HAP-1 (cell line): ENCODE measurements at regions not wholly inside any gene's neighbourhood (a gene's known extent, or its start where the extent isn't known, plus 50 kb on each side); places are given as distances from the start of the nearest gene placed in this dataset.

Experiments
- DNase-seq, 2 experiments: peaks; one replicate each; pipeline ENCODE4 v3.0.0-alpha.2; 2016 to 2020; ENCODE audit warnings: low spot score in 2 of 2
- H3K27me3 ChIP-seq: fragments of 250-450 bp; sonication (Bioruptor Pico); 2 replicates; pipeline ENCODE4 v1.5.1; 2020; ENCODE audit warnings: low read depth, mild to moderate bottlenecking, moderate library complexity
- H3K36me3 ChIP-seq: fragments of 250-450 bp; sonication (Bioruptor Pico); replicated peaks from 2 replicates; pipeline ENCODE4 v1.5.1; 2020; ENCODE audit warnings: mild to moderate bottlenecking
- H3K4me1 ChIP-seq: fragments of 250-450 bp; sonication (Bioruptor Pico); 2 replicates; pipeline ENCODE4 v1.5.1; 2020; ENCODE audit warnings: mild to moderate bottlenecking
- H3K4me3 ChIP-seq: fragments of 250-450 bp; sonication (Bioruptor Pico); 2 replicates; pipeline ENCODE4 v1.5.1; 2020; ENCODE audit warnings: mild to moderate bottlenecking, moderate library complexity
- H3K9me3 ChIP-seq: fragments of 250-450 bp; sonication (Bioruptor Pico); 2 replicates; pipeline ENCODE4 v1.5.1; 2020; ENCODE audit warnings: mild to moderate bottlenecking, moderate library complexity
- in situ Hi-C: fragments of 300-500 bp; cut with MboI; formaldehyde crosslinking; loops from 3 replicates; pipeline ENCODE4 v1.14.3; 2020; ENCODE audit warnings: low sequenced_read_pairs, inconsistent platforms, mixed read lengths

DNA sequence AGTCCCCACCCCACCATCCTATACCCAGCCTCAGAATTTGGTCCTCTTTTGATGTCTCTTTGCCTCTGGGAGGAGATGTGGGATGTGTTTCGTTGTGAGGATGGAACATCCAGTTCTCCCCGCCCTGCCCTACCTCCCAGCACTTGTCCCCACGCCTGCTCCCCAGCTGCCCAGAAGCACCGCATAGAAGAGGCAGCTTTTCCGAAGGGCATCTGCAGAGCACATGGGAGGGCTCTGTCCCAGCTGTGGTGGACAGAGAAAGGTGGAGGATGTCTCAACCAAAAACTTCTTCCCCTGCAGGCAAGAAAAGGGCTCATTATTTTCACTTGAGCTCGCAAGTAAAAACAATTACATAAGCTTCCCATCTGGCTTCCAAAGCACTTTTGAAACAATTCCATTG lies 302.6 kb downstream of the PCNX1 start:
- DNase-seq, result no peak
- H3K4me1 ChIP-seq, result no peaks in the 10 kb centered on the region
- in situ Hi-C loops, result no loop called here
- no peaks in the 10 kb centered on the region for H3K27me3 ChIP-seq
- H3K36me3 ChIP-seq, result no peaks in the 10 kb centered on the region
- H3K9me3 ChIP-seq, result no peaks in the 10 kb centered on the region
- H3K4me3 ChIP-seq, result no peak overlapping the region

DNA sequence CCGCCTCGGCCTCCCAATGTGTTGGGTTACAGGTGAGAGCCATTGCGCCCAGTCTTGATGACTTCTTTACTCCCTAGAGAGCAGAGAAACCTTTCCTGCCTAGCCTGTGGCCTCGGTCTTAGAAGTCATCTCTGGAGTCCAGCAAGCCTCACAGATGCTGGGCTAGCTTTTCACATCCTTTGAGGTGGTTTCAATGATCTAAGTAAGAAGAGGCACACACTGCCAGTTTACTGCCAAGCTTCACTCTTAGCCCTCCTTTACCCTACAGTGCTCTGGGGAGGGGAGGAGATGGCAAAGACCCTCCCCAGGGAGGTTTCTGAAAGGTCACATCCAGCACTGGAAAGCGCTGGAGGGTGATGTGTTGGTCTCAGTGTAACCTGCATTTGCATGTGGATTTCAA lies 304.8 kb downstream of the PCNX1 start:
- Histone ChIP-seq H3K4me1 (no peaks in the 10 kb centered on the region), H3K4me3 (no peak overlapping the region), H3K27me3 (no peaks in the 10 kb centered on the region), H3K9me3 (no peaks in the 10 kb centered on the region), H3K36me3 (no peaks in the 10 kb centered on the region)
- DNase-seq, result no peak
- in situ Hi-C loops, result no loop called here

DNA sequence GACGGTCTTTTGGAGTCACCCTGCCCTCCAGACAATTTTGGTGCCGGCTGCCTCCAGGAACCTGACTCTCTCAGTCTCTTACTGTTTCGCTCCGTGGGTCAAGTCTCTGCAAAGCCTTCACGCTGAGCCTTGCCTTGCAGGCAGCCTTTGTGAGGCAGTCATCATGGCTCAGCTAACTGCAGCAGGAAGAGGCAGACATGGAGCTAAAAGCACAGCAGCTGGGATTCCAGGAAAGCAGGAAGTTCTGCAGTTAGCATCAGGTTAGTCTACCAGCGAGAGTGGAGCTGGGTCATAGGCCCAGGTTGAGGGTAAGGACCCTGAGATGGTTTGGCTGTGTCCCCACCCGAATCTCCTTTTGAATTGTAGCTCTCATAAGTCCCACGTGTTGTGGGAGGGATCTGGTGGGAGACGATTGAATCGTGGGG lies 305.4 kb downstream of the PCNX1 start:
- Histone ChIP-seq H3K27me3 (no peaks in the 10 kb centered on the region), H3K4me1 (no peaks in the 10 kb centered on the region), H3K9me3 (no peaks in the 10 kb centered on the region), H3K36me3 (no peaks in the 10 kb centered on the region), H3K4me3 (no peak overlapping the region)
- in situ Hi-C loops, result no loop called here
- DNase-seq, result no peak

DNA sequence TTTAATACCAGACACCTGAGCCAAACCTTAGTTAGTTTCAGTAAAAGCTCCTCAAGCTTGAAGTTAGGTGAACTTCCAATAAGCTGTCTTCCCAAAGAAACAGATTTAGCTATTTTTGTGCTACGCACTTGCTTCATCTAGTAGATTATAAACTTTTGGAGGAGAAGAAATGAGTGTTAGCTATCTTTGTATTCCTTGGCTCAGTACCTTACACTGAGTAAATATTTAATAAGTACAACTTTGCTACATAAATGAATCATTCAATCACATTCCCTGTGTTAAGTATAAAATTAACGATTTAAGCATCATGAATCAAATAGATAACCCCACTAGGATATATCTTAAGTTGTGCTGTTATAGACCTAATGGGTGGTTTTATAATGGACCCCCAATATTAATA lies 307.0 kb downstream of the PCNX1 start:
- in situ Hi-C loops, result no loop called here
- no peaks in the 10 kb centered on the region for H3K36me3 ChIP-seq
- DNase-seq, result no peak

DNA sequence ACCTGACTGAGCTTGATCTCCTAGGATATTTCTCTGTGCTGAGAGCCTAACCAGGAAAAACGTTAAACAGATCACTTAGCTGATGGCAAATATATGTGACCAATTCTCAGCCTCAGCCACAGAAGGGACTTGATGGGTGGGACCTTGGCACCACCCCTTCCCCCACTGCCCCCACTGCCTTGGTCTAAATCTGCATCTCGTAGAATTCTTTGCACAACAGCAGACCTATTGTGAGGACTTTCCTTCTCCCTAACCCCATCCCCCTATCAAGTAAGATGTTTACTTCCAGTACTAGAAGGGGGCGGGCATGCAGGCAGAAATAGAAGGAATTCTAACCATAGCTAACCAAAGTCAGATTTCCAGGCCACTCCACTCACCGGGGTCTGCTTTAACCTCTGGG lies 313.2 kb downstream of the PCNX1 start:
- Histone ChIP-seq H3K36me3 (no peaks in the 10 kb centered on the region), H3K27me3 (no peaks in the 10 kb centered on the region), H3K9me3 (peaks cover 2% of the 10 kb centered on the region; the same call in 1 of the 2 replicates), H3K4me1 (no peaks in the 10 kb centered on the region), H3K4me3 (no peak overlapping the region)
- no peak for DNase-seq
- in situ Hi-C loops, result no loop called here

More for the DNA sequence above, 307.0 kb downstream of the PCNX1 start:
- H3K4me3 ChIP-seq, result no peak overlapping the region
- H3K4me1 ChIP-seq, result no peaks in the 10 kb centered on the region
- no peaks in the 10 kb centered on the region; the same call in 1 of the 2 replicates for H3K9me3 ChIP-seq
- H3K27me3 ChIP-seq, result no peaks in the 10 kb centered on the region

DNA sequence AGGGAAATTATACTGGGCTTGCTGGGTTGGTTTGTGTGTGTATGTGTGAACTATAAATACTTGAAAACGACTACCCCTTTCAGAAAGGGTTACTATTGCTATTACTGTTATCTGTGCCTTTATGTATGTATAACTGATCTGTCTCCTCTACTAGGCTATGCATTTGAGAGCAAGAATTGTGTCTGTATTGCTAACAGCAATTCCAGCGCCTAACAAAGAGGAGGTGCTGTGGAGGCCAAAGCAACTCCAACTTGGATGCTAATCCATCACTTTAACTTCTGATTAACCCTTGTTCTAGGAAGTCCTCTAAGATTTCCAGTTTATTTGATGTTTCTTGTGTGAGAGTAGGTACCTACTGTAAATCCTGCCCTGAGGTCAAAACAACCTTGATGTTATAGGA lies 313.9 kb downstream of the PCNX1 start:
- Histone ChIP-seq H3K36me3 (no peaks in the 10 kb centered on the region), H3K4me1 (no peaks in the 10 kb centered on the region), H3K9me3 (peaks cover 2% of the 10 kb centered on the region; the same call in 1 of the 2 replicates), H3K4me3 (no peak overlapping the region), H3K27me3 (no peaks in the 10 kb centered on the region)
- in situ Hi-C loops, result no loop called here
- DNase-seq, result no peak

DNA sequence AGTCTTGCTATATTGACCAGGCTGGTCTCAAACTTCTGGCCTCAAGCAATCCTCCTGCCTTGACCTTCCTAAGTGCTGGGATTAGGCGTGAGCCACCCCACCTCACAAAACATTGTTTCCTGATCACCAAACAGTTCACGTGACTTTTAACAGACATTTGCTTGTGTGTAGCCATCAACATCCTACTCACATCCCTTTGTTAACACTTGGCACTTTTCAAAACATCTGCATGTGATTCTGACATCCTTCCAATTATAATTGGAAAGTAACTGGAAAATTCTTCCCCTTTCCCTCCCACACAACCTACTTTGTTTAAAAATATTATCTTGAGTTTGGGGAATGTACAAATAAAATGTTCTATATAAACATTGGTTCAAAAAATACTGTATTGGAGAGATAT lies 317.9 kb downstream of the PCNX1 start:
- Histone ChIP-seq H3K27me3 (no peaks in the 10 kb centered on the region), H3K4me3 (no peak overlapping the region), H3K9me3 (0 out of 2 replicates have a peak, but pooled peaks cover 2% of the 10 kb centered on the region), H3K4me1 (no peaks in the 10 kb centered on the region), H3K36me3 (no peaks in the 10 kb centered on the region)
- in situ Hi-C loops, result no loop called here
- no peak for DNase-seq

DNA sequence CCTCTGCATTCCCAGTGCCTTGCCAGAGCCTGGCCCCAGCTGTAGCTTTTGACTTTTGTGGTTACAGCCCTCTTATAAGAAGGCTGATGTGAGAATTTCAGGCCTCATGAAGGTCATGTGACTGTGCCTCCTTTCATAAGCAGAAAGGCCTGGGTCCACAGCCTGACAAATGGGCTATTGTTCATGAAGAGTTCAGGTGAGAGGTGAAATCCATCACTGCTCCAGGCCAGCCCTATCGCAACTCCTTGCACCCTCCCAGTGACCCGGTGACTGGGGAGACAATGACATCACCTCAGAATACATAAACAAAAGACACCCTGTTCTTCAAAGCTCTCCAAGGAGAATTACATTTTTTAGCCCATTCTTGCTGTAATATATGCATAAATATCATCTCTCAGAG lies 321.5 kb downstream of the PCNX1 start:
- no peak overlapping the region for H3K4me3 ChIP-seq
- H3K36me3 ChIP-seq, result no peaks in the 10 kb centered on the region
- H3K4me1 ChIP-seq, result no peaks in the 10 kb centered on the region
- no peaks in the 10 kb centered on the region for H3K27me3 ChIP-seq
- DNase-seq, result no peak
- in situ Hi-C loops, result no loop called here
- no peaks in the 10 kb centered on the region; the same call in 1 of the 2 replicates for H3K9me3 ChIP-seq

DNA sequence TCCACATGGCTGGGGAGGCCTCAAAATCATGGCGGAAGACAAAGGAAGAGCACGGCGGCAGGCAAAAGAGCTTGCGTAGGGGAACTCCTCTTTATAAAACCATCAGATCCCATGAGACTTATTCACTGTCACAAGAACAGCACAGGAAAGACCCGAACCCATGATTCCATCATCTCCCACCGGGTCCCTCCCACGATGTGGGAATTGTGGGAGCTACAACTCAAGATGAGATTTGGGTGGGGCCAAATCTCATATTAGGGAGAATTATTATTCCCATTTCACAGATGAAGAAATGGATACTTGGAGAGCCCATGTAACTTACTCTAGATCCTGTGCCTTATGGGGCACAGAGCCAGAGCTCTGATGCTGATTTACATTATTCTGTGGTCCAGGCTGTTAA lies 322.6 kb downstream of the PCNX1 start:
- Histone ChIP-seq H3K27me3 (no peaks in the 10 kb centered on the region), H3K9me3 (no peaks in the 10 kb centered on the region; the same call in 1 of the 2 replicates), H3K36me3 (no peaks in the 10 kb centered on the region), H3K4me3 (no peak overlapping the region), H3K4me1 (peaks cover 9% of the 10 kb centered on the region)
- in situ Hi-C loops, result no loop called here
- DNase-seq, result no peak

DNA sequence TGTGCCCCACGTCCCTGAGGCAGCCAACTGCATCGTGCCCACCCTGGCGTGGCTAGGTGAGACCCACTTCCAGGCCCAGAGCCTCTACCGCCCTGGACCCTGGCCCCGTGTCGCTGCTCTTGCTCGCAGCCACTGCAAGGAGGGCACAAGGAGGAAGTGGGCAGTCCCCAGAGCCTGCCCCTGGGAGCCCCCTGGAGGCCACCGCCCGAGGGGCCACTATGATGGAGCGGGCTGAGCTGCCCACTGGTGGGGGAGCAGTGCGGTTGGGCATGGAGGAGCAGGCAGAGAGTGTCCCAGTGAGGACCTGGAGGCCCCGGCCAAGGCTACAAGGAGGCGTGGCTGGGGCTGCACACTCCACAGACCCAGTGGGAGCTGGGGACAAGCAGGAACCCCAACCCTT lies 323.6 kb downstream of the PCNX1 start:
- H3K4me3 ChIP-seq, result no peak overlapping the region
- in situ Hi-C loops, result no loop called here
- H3K4me1 ChIP-seq, result peaks cover 9% of the 10 kb centered on the region
- H3K36me3 ChIP-seq, result no peaks in the 10 kb centered on the region
- no peaks in the 10 kb centered on the region; the same call in 1 of the 2 replicates for H3K9me3 ChIP-seq
- DNase-seq, result no peak
- no peaks in the 10 kb centered on the region for H3K27me3 ChIP-seq

DNA sequence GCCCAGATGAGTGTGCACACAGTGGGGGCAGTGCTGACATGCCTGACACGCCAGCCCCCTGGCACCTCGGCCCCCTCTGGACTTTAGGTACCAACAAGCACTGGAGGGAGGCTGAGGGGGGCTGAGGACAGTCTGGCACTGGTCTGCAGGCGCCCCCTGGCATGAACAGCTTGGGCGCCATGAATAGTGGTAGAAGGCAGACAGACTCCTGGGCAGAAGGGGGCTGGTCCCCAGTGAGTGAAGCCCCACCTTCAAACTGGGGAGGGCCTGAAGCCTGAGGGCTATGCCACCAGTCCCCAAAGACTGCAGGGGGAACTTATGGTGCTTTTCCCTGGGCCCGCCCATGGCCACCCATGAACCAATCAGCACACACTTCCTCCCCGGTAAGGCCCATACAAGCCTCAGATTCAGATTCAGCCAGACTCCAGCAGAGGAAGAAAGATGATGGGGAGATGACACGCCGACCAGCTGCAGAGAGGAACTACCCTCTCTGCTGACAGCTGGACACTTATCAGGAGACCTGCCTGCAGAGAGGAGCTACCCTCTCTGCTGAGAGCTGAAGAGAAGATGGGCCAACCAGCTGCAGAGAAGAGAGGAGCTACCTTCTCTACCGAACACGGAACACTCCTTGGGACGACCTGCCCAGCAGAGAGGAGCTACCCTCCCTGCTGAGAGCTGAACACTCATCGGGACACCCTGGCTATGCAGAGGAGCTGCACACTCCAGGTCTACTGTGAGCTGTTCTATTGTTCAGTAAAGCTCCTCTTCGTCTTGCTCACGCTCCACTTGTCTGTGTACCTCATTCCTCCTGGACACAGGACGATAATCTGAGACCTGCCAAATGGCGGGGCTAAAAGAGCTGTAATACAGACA lies 324.5 kb downstream of the PCNX1 start:
- DNase-seq, result no peak
- H3K36me3 ChIP-seq, result no peaks in the 10 kb centered on the region
- H3K27me3 ChIP-seq, result no peaks in the 10 kb centered on the region
- no peaks in the 10 kb centered on the region; the same call in 1 of the 2 replicates for H3K9me3 ChIP-seq
- no peak overlapping the region for H3K4me3 ChIP-seq
- in situ Hi-C loops, result no loop called here
- H3K4me1 ChIP-seq, result peaks cover 14% of the 10 kb centered on the region

DNA sequence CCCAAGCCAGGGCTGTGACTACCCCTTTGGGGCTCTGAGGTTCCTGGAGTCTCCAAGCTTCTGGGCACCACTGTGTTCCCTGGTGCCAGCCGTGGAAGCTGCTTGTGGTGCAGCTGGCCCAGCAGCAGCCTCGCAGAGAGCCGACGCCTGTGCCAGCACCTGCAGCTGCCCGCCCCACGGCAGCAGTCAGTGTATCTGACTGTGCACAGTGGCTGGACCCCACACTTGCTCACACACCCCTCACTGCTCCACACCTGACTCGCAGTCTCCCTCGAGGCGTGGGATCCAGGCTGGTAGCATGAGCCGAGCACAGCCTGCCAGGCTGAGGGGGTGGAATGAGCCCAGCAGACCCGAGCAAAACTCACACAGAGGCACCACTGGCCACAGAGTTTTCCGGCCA lies 325.2 kb downstream of the PCNX1 start:
- H3K4me3 ChIP-seq, result no peak overlapping the region
- no peak for DNase-seq
- no peaks in the 10 kb centered on the region for H3K27me3 ChIP-seq
- no peaks in the 10 kb centered on the region; the same call in 1 of the 2 replicates for H3K9me3 ChIP-seq
- no peaks in the 10 kb centered on the region for H3K36me3 ChIP-seq
- in situ Hi-C loops, result no loop called here
- peaks cover 14% of the 10 kb centered on the region for H3K4me1 ChIP-seq

DNA sequence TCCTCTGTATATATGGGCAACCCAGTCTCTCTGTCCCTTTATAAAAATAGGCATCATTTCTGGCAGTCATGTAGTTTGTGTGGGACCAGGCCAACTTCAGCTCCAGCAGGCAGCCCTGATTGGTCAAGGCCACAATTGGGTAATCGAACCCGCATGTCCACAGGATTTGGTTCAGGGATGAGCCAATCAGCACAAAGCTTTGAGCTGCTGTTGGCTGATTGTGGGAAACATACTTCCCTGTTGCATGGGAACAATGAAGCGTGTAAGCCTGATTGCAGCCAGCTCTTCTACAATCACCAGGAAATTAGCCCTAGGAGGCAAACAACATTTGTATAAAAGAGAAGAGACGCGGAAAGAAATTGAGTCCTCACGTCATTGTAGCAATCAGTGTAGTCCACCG lies 328.6 kb downstream of the PCNX1 start:
- peak in 1 of 2 experiments; percentile 29 for DNase-seq
- in situ Hi-C loops, result no loop called here
- no peak overlapping the region for H3K4me3 ChIP-seq
- no peaks in the 10 kb centered on the region for H3K36me3 ChIP-seq
- peaks cover 14% of the 10 kb centered on the region for H3K4me1 ChIP-seq
- H3K9me3 ChIP-seq, result no peaks in the 10 kb centered on the region; the same call in 1 of the 2 replicates
- no peaks in the 10 kb centered on the region for H3K27me3 ChIP-seq

DNA sequence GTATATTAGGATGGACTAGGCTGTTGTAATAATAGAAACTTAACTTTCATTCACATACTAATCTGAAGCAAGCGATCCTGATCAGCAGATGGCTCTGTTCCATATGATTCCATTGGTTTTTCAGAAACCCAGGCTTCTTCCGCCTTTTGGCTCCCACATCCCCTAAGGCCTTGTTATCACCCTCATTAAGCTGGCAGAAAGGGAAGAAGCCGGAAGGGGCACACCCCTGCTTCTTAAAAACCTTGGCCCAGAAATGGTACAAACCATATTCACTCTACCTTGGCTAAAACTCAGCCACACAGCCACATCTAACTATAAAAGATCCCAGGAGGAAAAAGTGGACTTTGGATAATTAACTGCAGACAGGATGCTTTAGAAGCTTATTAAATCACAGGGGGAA lies 329.2 kb downstream of the PCNX1 start:
- no peak for DNase-seq
- H3K9me3 ChIP-seq, result no peaks in the 10 kb centered on the region; the same call in 1 of the 2 replicates
- H3K27me3 ChIP-seq, result no peaks in the 10 kb centered on the region
- in situ Hi-C loops, result no loop called here
- H3K4me1 ChIP-seq, result peaks cover 14% of the 10 kb centered on the region
- H3K4me3 ChIP-seq, result no peak overlapping the region
- no peaks in the 10 kb centered on the region for H3K36me3 ChIP-seq
